ENCODE measurements at regions not wholly inside any gene's neighbourhood (a gene's known extent, or its start where the extent isn't known, plus 50 kb on each side); places are given as distances from the start of the nearest gene placed in this dataset.
A peak's percentile ranks its signal among the peaks of the same experiment; 100 is the strongest.

DNA sequence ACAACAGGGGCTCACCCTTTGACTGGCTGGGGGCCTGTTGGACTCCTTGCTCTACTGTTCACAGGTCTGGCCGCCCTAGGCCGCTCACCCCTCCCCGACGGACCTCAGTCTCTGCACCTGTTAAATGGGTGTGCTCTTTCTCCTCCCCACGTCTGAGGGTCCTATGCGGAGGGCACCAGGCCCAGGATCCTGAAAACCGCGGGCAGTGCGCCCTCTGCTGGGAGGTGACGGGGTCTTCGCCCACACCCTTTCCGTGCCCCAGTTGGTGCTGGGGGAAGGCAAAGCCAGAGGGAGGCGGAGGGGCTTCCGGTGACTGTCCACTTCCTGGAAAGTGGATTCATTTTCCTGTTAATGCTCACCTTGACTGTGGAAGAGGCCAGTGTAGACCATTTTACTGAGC lies 1010.9 kb downstream of the KCNJ18 start:
- H2AFZ ChIP-seq (ENCODE audit: low read depth, low read length) = no peak overlapping the region
- H3K9me1 ChIP-seq (ENCODE audit: control insufficient read depth, insufficient read depth, low read length) = no peaks in the 10 kb centered on the region
- no peaks in the 10 kb centered on the region for H3K36me3 ChIP-seq (ENCODE audit: control insufficient read depth, insufficient read depth, low read length)
- no peaks in the 10 kb centered on the region for H3K9me3 ChIP-seq (replicated peaks; ENCODE audit: control insufficient read depth, insufficient read depth, low read depth, low read length)
- intact Hi-C loops (cut with micrococcal nuclease) (no loop called here), in situ Hi-C loops (cut with MboI) (no loop called here)
- peak; percentile 95 for ATAC-seq
- no peak overlapping the region for H3K27ac ChIP-seq (ENCODE audit: extremely low read depth, low read depth, low read length)
- H3K4me2 ChIP-seq (ENCODE audit: insufficient read depth, low read length) = no peak overlapping the region
- DNase-seq (ENCODE audit: extremely low read depth in 1 of 4, low spot score in 3 of 4) = peak; percentile 25 to 56 (median 49)
- H3K9ac ChIP-seq (ENCODE audit: insufficient read depth in 1 of 2, low read depth in 2 of 2, low read length in 2 of 2) = no peak overlapping the region
- CTCF ChIA-PET (ENCODE audit: low intra/inter-chr PET ratio) = no interaction called here
- POLR2A ChIA-PET = interaction anchor here (0.6 kb wide), 1 partner anchor 211 kb away, joined by 5 read pairs; no protein-coding TSS in a partner anchor
- no TSS peak for BruUV-seq (replicated peaks)
- 6% methylated on average over 12 of the region's 14 CpGs for WGBS (ENCODE audit: insufficient coverage, low coverage, missing lambda C conversion rate)
- FAIRE-seq = no peak
- H3K4me1 ChIP-seq (replicated peaks in 1 of 2; ENCODE audit: control insufficient read depth in 2 of 2, insufficient read depth in 2 of 2, low read length in 2 of 2) = peaks cover 0 to 5% of the 10 kb centered on the region in 2 experiments; a peak in 2 of 5 replicates
- TF ChIP-seq, protein P1, sequence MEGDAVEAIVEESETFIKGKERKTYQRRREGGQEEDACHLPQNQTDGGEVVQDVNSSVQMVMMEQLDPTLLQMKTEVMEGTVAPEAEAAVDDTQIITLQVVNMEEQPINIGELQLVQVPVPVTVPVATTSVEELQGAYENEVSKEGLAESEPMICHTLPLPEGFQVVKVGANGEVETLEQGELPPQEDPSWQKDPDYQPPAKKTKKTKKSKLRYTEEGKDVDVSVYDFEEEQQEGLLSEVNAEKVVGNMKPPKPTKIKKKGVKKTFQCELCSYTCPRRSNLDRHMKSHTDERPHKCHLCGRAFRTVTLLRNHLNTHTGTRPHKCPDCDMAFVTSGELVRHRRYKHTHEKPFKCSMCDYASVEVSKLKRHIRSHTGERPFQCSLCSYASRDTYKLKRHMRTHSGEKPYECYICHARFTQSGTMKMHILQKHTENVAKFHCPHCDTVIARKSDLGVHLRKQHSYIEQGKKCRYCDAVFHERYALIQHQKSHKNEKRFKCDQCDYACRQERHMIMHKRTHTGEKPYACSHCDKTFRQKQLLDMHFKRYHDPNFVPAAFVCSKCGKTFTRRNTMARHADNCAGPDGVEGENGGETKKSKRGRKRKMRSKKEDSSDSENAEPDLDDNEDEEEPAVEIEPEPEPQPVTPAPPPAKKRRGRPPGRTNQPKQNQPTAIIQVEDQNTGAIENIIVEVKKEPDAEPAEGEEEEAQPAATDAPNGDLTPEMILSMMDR (IDR thresholded peaks at IDR 0.05 in 2 of 3, conservative IDR thresholded peaks at IDR 0.05 in 1 of 3; ENCODE audit: insufficient read depth in 2 of 3, low read depth in 1 of 3, low read length in 3 of 3) = peak; percentile 25 to 47 (median 29); a peak in 3 of 6 replicates
- TF ChIP-seq TAF7 (tag; IDR thresholded peaks at IDR 0.05) = no peak
- TF ChIP-seq, protein P2, sequence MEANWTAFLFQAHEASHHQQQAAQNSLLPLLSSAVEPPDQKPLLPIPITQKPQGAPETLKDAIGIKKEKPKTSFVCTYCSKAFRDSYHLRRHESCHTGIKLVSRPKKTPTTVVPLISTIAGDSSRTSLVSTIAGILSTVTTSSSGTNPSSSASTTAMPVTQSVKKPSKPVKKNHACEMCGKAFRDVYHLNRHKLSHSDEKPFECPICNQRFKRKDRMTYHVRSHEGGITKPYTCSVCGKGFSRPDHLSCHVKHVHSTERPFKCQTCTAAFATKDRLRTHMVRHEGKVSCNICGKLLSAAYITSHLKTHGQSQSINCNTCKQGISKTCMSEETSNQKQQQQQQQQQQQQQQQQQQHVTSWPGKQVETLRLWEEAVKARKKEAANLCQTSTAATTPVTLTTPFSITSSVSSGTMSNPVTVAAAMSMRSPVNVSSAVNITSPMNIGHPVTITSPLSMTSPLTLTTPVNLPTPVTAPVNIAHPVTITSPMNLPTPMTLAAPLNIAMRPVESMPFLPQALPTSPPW (CRISPR knock-in tag; IDR thresholded peaks at IDR 0.05) = 0 out of 2 replicates have a peak, but pooled peaks have one; percentile 11
- H3K27me3 ChIP-seq (ENCODE audit: control insufficient read depth in 2 of 2, insufficient read depth in 2 of 2, low read length in 2 of 2) = no peaks in the 10 kb centered on the region
- no peaks in the 10 kb centered on the region for H3K79me2 ChIP-seq (ENCODE audit: control insufficient read depth, insufficient read depth, low read length)
- H3K4me3 ChIP-seq = no peak overlapping the region
- H4K20me1 ChIP-seq (replicated peaks; ENCODE audit: control insufficient read depth, insufficient read depth, low read length) = no peaks in the 10 kb centered on the region
